ENCODE measurements at regions not wholly inside any gene's neighbourhood (a gene's known extent, or its start where the extent isn't known, plus 50 kb on each side); places are given as distances from the start of the nearest gene placed in this dataset.

GRCh38 chr2:156673981-156674380 lies 237.8 kb downstream of the GPD2 start:
- no peak for DNase-seq (ENCODE audit: extremely low read depth, low read depth)
- H3K4me3 ChIP-seq (replicated peaks; ENCODE audit: low read depth, low read length): no peak overlapping the region
- TF ChIP-seq CTCF (IDR thresholded peaks at IDR 0.05; ENCODE audit: low read depth, low read length, missing control alignments): no peak

GRCh38 chr2:156675896-156676295 lies 239.7 kb downstream of the GPD2 start:
- no peak for TF ChIP-seq CTCF (IDR thresholded peaks at IDR 0.05; ENCODE audit: low read depth, low read length, missing control alignments)
- no peak for DNase-seq (ENCODE audit: extremely low read depth, low read depth)
- H3K4me3 ChIP-seq (replicated peaks; ENCODE audit: low read depth, low read length): no peak overlapping the region

- no peak overlapping the region for H3K4me3 ChIP-seq (replicated peaks; ENCODE audit: low read depth, low read length)
- DNase-seq (ENCODE audit: extremely low read depth, low read depth): no peak
- no peak for TF ChIP-seq CTCF (IDR thresholded peaks at IDR 0.05; ENCODE audit: low read depth, low read length, missing control alignments)
These were observed 243.6 kb downstream of the GPD2 start for GRCh38 chr2:156679820-156680219.

- DNase-seq (ENCODE audit: extremely low read depth, low read depth): no peak
- TF ChIP-seq CTCF (IDR thresholded peaks at IDR 0.05; ENCODE audit: low read depth, low read length, missing control alignments): no peak
- H3K4me3 ChIP-seq (replicated peaks; ENCODE audit: low read depth, low read length): no peak overlapping the region
These were observed 244.1 kb downstream of the GPD2 start for GRCh38 chr2:156680266-156680665.

DNA sequence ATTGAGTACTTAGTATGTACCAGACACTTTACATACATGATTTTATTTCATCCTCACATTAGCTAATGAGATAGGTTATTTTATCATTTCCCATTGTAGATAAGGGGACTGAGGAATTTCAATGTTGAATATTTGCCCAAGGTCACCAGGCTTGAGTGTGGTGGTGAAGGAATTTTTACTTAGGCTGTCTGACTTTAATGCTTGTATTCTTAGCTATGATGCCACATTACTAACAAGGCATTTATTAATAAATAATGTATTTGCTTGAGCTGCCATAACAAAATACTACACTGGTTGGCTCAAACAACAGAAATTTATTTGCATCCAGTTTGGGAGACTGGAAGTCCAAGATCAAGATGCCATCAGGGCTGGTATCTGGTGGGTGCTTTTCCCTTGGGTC lies 250.9 kb downstream of the GPD2 start:
- TF ChIP-seq CTCF (IDR thresholded peaks at IDR 0.05; ENCODE audit: low read depth, low read length, missing control alignments): no peak
- no peak overlapping the region for H3K4me3 ChIP-seq (replicated peaks; ENCODE audit: low read depth, low read length)
- DNase-seq (ENCODE audit: extremely low read depth, low read depth): no peak

DNA sequence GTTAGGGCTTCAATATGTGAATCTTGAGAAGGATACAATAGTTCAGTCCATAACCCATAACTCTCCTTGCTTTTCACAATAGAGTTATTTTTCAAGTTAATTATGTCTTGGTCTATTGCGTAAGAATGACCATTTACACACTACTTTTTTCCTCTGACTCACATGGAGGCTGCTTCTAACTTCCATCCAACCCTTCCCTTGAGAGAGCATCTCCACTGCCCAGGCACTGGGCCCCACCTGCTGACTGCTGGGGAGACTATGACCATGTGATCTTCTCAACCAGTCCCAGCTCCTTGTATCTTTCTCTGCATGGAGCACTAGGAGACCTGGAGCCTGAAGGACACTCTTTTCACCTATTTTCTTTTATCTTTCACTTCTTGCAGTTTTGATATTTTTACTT lies 251.5 kb downstream of the GPD2 start:
- no peak for TF ChIP-seq CTCF (IDR thresholded peaks at IDR 0.05; ENCODE audit: low read depth, low read length, missing control alignments)
- no peak overlapping the region for H3K4me3 ChIP-seq (replicated peaks; ENCODE audit: low read depth, low read length)
- no peak for DNase-seq (ENCODE audit: extremely low read depth, low read depth)

- TF ChIP-seq CTCF (IDR thresholded peaks at IDR 0.05; ENCODE audit: low read depth, low read length, missing control alignments): no peak
- H3K4me3 ChIP-seq (replicated peaks; ENCODE audit: low read depth, low read length): no peak overlapping the region
- no peak for DNase-seq (ENCODE audit: extremely low read depth, low read depth)
These were observed 253.8 kb downstream of the GPD2 start for GRCh38 chr2:156689939-156690338.

All from HFF-Myc (cell line).